Neural cell (in vitro differentiated cells): ENCODE measurements at regions not wholly inside any gene's neighbourhood (a gene's known extent, or its start where the extent isn't known, plus 50 kb on each side); places are given as distances from the start of the nearest gene placed in this dataset.

Experiments used
- H2AFZ ChIP-seq: fragments of 200-600, 300-800 bp; sonication (generic), shearing (Covaris generic); 2 replicates; pipeline ENCODE4 v1.6.0; 2014; ENCODE audit warnings: low read depth, mild to moderate bottlenecking, antibody characterized with exemption, low read length, moderate library complexity
- H3F3A ChIP-seq: fragments of 200-600 bp; shearing (Covaris generic); 2 replicates; pipeline ENCODE4 v1.6.1; 2016; ENCODE audit warnings: mild to moderate bottlenecking, moderate library complexity, mixed read lengths, antibody characterized with exemption, low read length; ENCODE audit not compliant: insufficient read depth, poor library complexity, severe bottlenecking
- H3K27ac ChIP-seq: fragments of 200-600, 300-800 bp; sonication (generic), shearing (Covaris generic); 2 replicates; pipeline ENCODE4 v1.5.1; 2014; ENCODE audit warnings: mild to moderate bottlenecking, low read length, moderate library complexity
- H3K27me3 ChIP-seq: fragments of 300-800, 200-600 bp; sonication (generic), shearing (Covaris generic); 2 replicates; pipeline ENCODE4 v1.6.0; 2014; ENCODE audit warnings: mild to moderate bottlenecking, low read depth, low read length, moderate library complexity; ENCODE audit not compliant: insufficient read depth
- H3K36me3 ChIP-seq: fragments of 300-800, 200-600 bp; sonication (generic), shearing (Covaris generic); 2 replicates; pipeline ENCODE4 v1.5.1; 2014; ENCODE audit warnings: mild to moderate bottlenecking, antibody characterized with exemption, low read length, moderate library complexity; ENCODE audit not compliant: insufficient read depth
- H3K4me2 ChIP-seq: fragments of 300-800, 200-600 bp; sonication (generic), shearing (Covaris generic); 2 replicates; pipeline ENCODE4 v1.6.0; 2014; ENCODE audit warnings: mild to moderate bottlenecking, low read length
- H3K4me3 ChIP-seq: fragments of 300-800, 200-600 bp; sonication (generic), shearing (Covaris generic); 2 replicates; pipeline ENCODE4 v1.5.1; 2014; ENCODE audit warnings: mild to moderate bottlenecking, low read length, moderate library complexity
- H3K79me2 ChIP-seq: fragments of 200-600 bp; shearing (Covaris generic); replicated peaks from 2 replicates; pipeline ENCODE4 v1.6.0; 2014; ENCODE audit warnings: mild to moderate bottlenecking, low read length, moderate library complexity; ENCODE audit not compliant: insufficient read depth
- H3K9ac ChIP-seq: fragments of 300-800, 200-600 bp; sonication (generic), shearing (Covaris generic); 2 replicates; pipeline ENCODE4 v1.6.1; 2016; ENCODE audit warnings: mild to moderate bottlenecking, low read length, mixed read lengths
- H3K9me2 ChIP-seq: fragments of 200-600 bp; shearing (Covaris generic); 2 replicates; pipeline ENCODE4 v1.6.1; 2016; ENCODE audit warnings: mild to moderate bottlenecking, low read length, mixed read lengths; ENCODE audit not compliant: insufficient read depth
- H3K9me3 ChIP-seq: fragments of 200-600, 300-800 bp; sonication (generic), shearing (Covaris generic); 2 replicates; pipeline ENCODE4 v1.6.1; 2016; ENCODE audit warnings: mild to moderate bottlenecking, mixed run types, low read length, moderate library complexity, mixed read lengths
- H4K20me1 ChIP-seq: fragments of 200-600 bp; shearing (Covaris generic); 2 replicates; pipeline ENCODE4 v1.6.1; 2016; ENCODE audit warnings: mild to moderate bottlenecking, mixed run types; ENCODE audit not compliant: insufficient read depth
- CTCF ChIP-seq: fragments of 450-650 bp; IDR thresholded peaks from 2 replicates; pipeline ENCODE4 v1.5.1; 2014; ENCODE audit warnings: antibody characterized with exemption, mild to moderate bottlenecking, moderate library complexity; ENCODE audit not compliant: poor library complexity, severe bottlenecking
- EP300 ChIP-seq: fragments of 450-650 bp; conservative IDR thresholded peaks from 2 replicates; pipeline ENCODE4 v1.6.1; 2014; ENCODE audit warnings: antibody characterized with exemption, mild to moderate bottlenecking, moderate library complexity; ENCODE audit not compliant: poor library complexity, severe bottlenecking
- EZH2 ChIP-seq: fragments of 200-600, 300-800 bp; shearing (Covaris generic), sonication (generic); IDR thresholded peaks from 2 replicates; pipeline ENCODE4 v1.6.1; 2014; ENCODE audit warnings: antibody characterized with exemption, low read length, borderline replicate concordance, mild to moderate bottlenecking; ENCODE audit not compliant: insufficient read depth, poor library complexity, severe bottlenecking
- MXI1 ChIP-seq: fragments of 450-650 bp; conservative IDR thresholded peaks from 2 replicates; pipeline ENCODE4 v1.6.1; 2014; ENCODE audit warnings: antibody characterized with exemption, mild to moderate bottlenecking; ENCODE audit not compliant: poor library complexity, severe bottlenecking
- POLR2AphosphoS5 ChIP-seq: IDR thresholded peaks from 2 replicates; pipeline ENCODE4 v1.6.1; 2012
- RAD21 ChIP-seq: fragments of 450-650 bp; conservative IDR thresholded peaks from 2 replicates; pipeline ENCODE4 v1.6.1; 2014; ENCODE audit warnings: antibody characterized with exemption, mild to moderate bottlenecking, moderate library complexity
- REST ChIP-seq: IDR thresholded peaks from 2 replicates; pipeline ENCODE4 v1.6.1; 2012; ENCODE audit warnings: borderline replicate concordance
- SMC3 ChIP-seq: fragments of 450-650 bp; conservative IDR thresholded peaks from 2 replicates; pipeline ENCODE4 v1.6.1; 2014; ENCODE audit warnings: antibody characterized with exemption, mild to moderate bottlenecking, moderate library complexity; ENCODE audit not compliant: poor library complexity
- TAF1 ChIP-seq: IDR thresholded peaks from 2 replicates; pipeline ENCODE4 v1.6.1; 2012; ENCODE audit warnings: low read depth

GRCh38 chr6:97396880-97397279, 113.9 kb upstream of the MMS22L start:
- Histone ChIP-seq H3K27me3 (no peaks in the 10 kb centered on the region), H3K27ac (no peak overlapping the region), H2AFZ (no peak overlapping the region), H3K4me3 (no peak overlapping the region), H3K9ac (no peak overlapping the region), H3K9me3 (no peaks in the 10 kb centered on the region), H3K9me2 (no peaks in the 10 kb centered on the region), H3K79me2 (no peaks in the 10 kb centered on the region), H3K4me2 (no peak overlapping the region), H4K20me1 (no peaks in the 10 kb centered on the region), H3F3A (no peaks in the 10 kb centered on the region), H3K36me3 (no peaks in the 10 kb centered on the region)
- TF ChIP-seq EP300 (no peak), CTCF (no peak), POLR2AphosphoS5 (no peak), RAD21 (no peak), SMC3 (no peak), REST (no peak), EZH2 (no peak), TAF1 (no peak), MXI1 (no peak)

GRCh38 chr6:97399208-97399607, 116.2 kb upstream of the MMS22L start:
- H3K9me3 ChIP-seq: no peaks in the 10 kb centered on the region
- no peaks in the 10 kb centered on the region for H3F3A ChIP-seq
- no peak overlapping the region for H3K4me3 ChIP-seq
- H3K79me2 ChIP-seq: no peaks in the 10 kb centered on the region
- no peak overlapping the region for H2AFZ ChIP-seq
- H3K36me3 ChIP-seq: no peaks in the 10 kb centered on the region
- no peak overlapping the region for H3K27ac ChIP-seq
- no peaks in the 10 kb centered on the region for H3K9me2 ChIP-seq
- no peaks in the 10 kb centered on the region for H4K20me1 ChIP-seq
- no peak overlapping the region for H3K9ac ChIP-seq
- no peak for TF ChIP-seq EZH2
- TF ChIP-seq MXI1: no peak
- H3K27me3 ChIP-seq: no peaks in the 10 kb centered on the region
- H3K4me2 ChIP-seq: no peak overlapping the region

- Histone ChIP-seq H3K79me2 (no peaks in the 10 kb centered on the region), H3K9me2 (no peaks in the 10 kb centered on the region), H3K4me3 (no peak overlapping the region), H3K9me3 (no peaks in the 10 kb centered on the region), H3K36me3 (no peaks in the 10 kb centered on the region), H3K4me2 (no peak overlapping the region), H3K9ac (no peak overlapping the region), H4K20me1 (no peaks in the 10 kb centered on the region), H3K27ac (no peak overlapping the region), H3K27me3 (no peaks in the 10 kb centered on the region), H3F3A (no peaks in the 10 kb centered on the region), H2AFZ (no peak overlapping the region)
- TF ChIP-seq CTCF (no peak), EZH2 (no peak), POLR2AphosphoS5 (no peak), MXI1 (no peak), TAF1 (no peak), REST (no peak), RAD21 (no peak), SMC3 (no peak), EP300 (no peak)
These were observed 118.5 kb upstream of the MMS22L start for GRCh38 chr6:97401533-97401932.
